Trophoblast cell (in vitro differentiated cells and primary cell): ENCODE measurements at regions not wholly inside any gene's neighbourhood (a gene's known extent, or its start where the extent isn't known, plus 50 kb on each side); places are given as distances from the start of the nearest gene placed in this dataset.
A peak's percentile ranks its signal among the peaks of the same experiment; 100 is the strongest.

Experiments used
- DNase-seq, 2 donors: peaks; one replicate each; pipeline ENCODE4 v3.0.0-alpha.2; 2016
- H2AFZ ChIP-seq: 2 replicates; pipeline ENCODE4 v1.6.1; 2013; ENCODE audit warnings: low read length, moderate library complexity, mild to moderate bottlenecking; ENCODE audit not compliant: insufficient read depth, poor library complexity
- H2AK5ac ChIP-seq: 2 replicates; pipeline ENCODE4 v1.6.1; 2013; ENCODE audit warnings: mild to moderate bottlenecking, low read length
- H2BK120ac ChIP-seq: 2 replicates; pipeline ENCODE4 v1.6.1; 2013; ENCODE audit warnings: low read length, mild to moderate bottlenecking, moderate library complexity; ENCODE audit not compliant: insufficient read depth, poor library complexity
- H2BK12ac ChIP-seq: 2 replicates; pipeline ENCODE4 v1.6.1; 2013; ENCODE audit warnings: mild to moderate bottlenecking, low read length, moderate library complexity
- H2BK5ac ChIP-seq: 2 replicates; pipeline ENCODE4 v1.6.1; 2013; ENCODE audit warnings: low read length, low read depth, moderate library complexity, mild to moderate bottlenecking; ENCODE audit not compliant: poor library complexity
- H3K14ac ChIP-seq: 2 replicates; pipeline ENCODE4 v1.6.1; 2013; ENCODE audit warnings: mild to moderate bottlenecking, low read length
- H3K18ac ChIP-seq: 2 replicates; pipeline ENCODE4 v1.6.1; 2013; ENCODE audit warnings: mild to moderate bottlenecking, low read length
- H3K23ac ChIP-seq: 2 replicates; pipeline ENCODE4 v1.6.1; 2013; ENCODE audit warnings: low read length
- H3K27ac ChIP-seq: 2 replicates; pipeline ENCODE4 v1.5.1; 2013; ENCODE audit warnings: low read depth, mild to moderate bottlenecking, inconsistent platforms, low read length, moderate library complexity
- H3K27me3 ChIP-seq: 2 replicates; pipeline ENCODE4 v1.6.1; 2013; ENCODE audit warnings: inconsistent platforms, mild to moderate bottlenecking, low read length, moderate library complexity; ENCODE audit not compliant: insufficient read depth
- H3K36me3 ChIP-seq, 2 experiments: 1 replicate in 1 of 2; 2 replicates in 1 of 2; pipeline ENCODE4 v1.6.1; 2013; ENCODE audit warnings: low read length in 2 of 2, mild to moderate bottlenecking in 2 of 2, moderate library complexity in 1 of 2; ENCODE audit not compliant: insufficient read depth in 2 of 2, control insufficient read depth in 1 of 2
- H3K4ac ChIP-seq: 2 replicates; pipeline ENCODE4 v1.6.1; 2013; ENCODE audit warnings: low read depth, mild to moderate bottlenecking, low read length, moderate library complexity
- H3K4me1 ChIP-seq, 2 experiments: 1 replicate in 1 of 2; 2 replicates in 1 of 2; pipeline ENCODE4 v1.6.1; 2013; ENCODE audit warnings: low read length in 2 of 2, mild to moderate bottlenecking in 2 of 2, moderate library complexity in 1 of 2; ENCODE audit not compliant: insufficient read depth in 2 of 2, control insufficient read depth in 1 of 2
- H3K4me2 ChIP-seq: 2 replicates; pipeline ENCODE4 v1.6.1; 2013; ENCODE audit warnings: inconsistent platforms, mild to moderate bottlenecking, low read length, moderate library complexity
- H3K4me3 ChIP-seq: 2 replicates; pipeline ENCODE4 v1.5.1; 2013; ENCODE audit warnings: mild to moderate bottlenecking, low read depth, low read length, inconsistent platforms
- H3K79me1 ChIP-seq: one replicate; pipeline ENCODE4 v1.6.1; 2013; ENCODE audit warnings: low read length
- H3K79me2 ChIP-seq: 2 replicates; pipeline ENCODE4 v1.6.1; 2013; ENCODE audit warnings: low read length, mild to moderate bottlenecking; ENCODE audit not compliant: control insufficient read depth, insufficient read depth, poor library complexity
- H3K9ac ChIP-seq: 2 replicates; pipeline ENCODE4 v1.6.1; 2013; ENCODE audit warnings: mild to moderate bottlenecking, low read length
- H3K9me3 ChIP-seq: 2 replicates; pipeline ENCODE4 v1.6.1; 2013; ENCODE audit warnings: low read depth, mild to moderate bottlenecking, control low read depth, inconsistent platforms, low read length; ENCODE audit not compliant: insufficient read depth
- H4K12ac ChIP-seq: 2 replicates; pipeline ENCODE4 v1.6.1; 2013; ENCODE audit warnings: low read depth, mild to moderate bottlenecking, low read length, moderate library complexity
- H4K8ac ChIP-seq: 2 replicates; pipeline ENCODE4 v1.6.1; 2013; ENCODE audit warnings: low read depth, mild to moderate bottlenecking, low read length, moderate library complexity
- H4K91ac ChIP-seq: one replicate; pipeline ENCODE4 v1.6.1; 2013; ENCODE audit warnings: low read depth, mild to moderate bottlenecking, low read length, moderate library complexity
- WGBS: extraction: QIAGEN DNeasy Blood & Tissue Kit; methylation state at CpG from one replicate; pipeline ENCODE4 v1.1.7; 2013; ENCODE audit warnings: missing lambda C conversion rate; ENCODE audit not compliant: insufficient read length, insufficient coverage; ENCODE audit errors: extremely low coverage; 5-methylcytosine and 5-hydroxymethylcytosine counted together

DNA sequence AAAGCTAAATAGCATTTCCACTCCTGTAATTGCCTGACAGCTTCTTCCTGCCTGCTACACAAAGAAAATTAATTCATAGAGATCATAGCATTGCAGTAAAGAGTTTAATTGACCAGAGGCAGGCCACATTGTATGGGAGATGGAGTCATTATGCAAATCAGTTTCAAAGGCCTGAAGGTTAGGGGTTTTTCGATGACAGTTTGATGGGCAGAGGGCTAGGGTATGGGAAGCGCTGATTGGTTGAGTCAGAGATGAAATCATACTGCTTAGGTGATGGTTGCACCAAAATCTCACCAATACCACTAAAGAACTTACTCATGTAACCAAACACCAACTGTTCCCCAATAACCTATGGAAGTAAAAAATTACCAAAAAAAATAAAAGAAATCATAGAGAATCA, 599.0 kb downstream of the NUP35 start:
- no peak overlapping the region for H3K18ac ChIP-seq
- no peak overlapping the region for H3K9ac ChIP-seq
- H3K23ac ChIP-seq, result no peak overlapping the region
- no peaks in the 10 kb centered on the region for H3K9me3 ChIP-seq
- H3K79me1 ChIP-seq, result no peaks in the 10 kb centered on the region
- no peak for DNase-seq
- no peaks in the 10 kb centered on the region for H3K27me3 ChIP-seq
- H2AFZ ChIP-seq, result no peak overlapping the region
- no peak overlapping the region for H3K27ac ChIP-seq
- no peak overlapping the region for H4K12ac ChIP-seq
- H3K4me3 ChIP-seq, result no peak overlapping the region
- H4K91ac ChIP-seq, result no peak overlapping the region
- H4K8ac ChIP-seq, result no peak overlapping the region
- no peaks in the 10 kb centered on the region for H3K79me2 ChIP-seq
- no CpG with 5 or more reads among the region's 2 CpGs for WGBS
- H2AK5ac ChIP-seq, result no peak overlapping the region
- no peak overlapping the region for H3K4me2 ChIP-seq
- H2BK120ac ChIP-seq, result no peak overlapping the region
- no peak overlapping the region for H3K14ac ChIP-seq
- no peaks in the 10 kb centered on the region for H3K36me3 ChIP-seq
- H3K4me1 ChIP-seq, result no peaks in the 10 kb centered on the region
- no peak overlapping the region for H2BK5ac ChIP-seq
- H2BK12ac ChIP-seq, result no peak overlapping the region
- H3K4ac ChIP-seq, result no peak overlapping the region

GRCh38 chr2:183729380-183729779, 605.1 kb downstream of the NUP35 start:
- no peak overlapping the region for H2BK12ac ChIP-seq
- no peak overlapping the region for H3K23ac ChIP-seq
- no peak overlapping the region for H2AFZ ChIP-seq
- H3K18ac ChIP-seq, result no peak overlapping the region
- no peak overlapping the region for H4K8ac ChIP-seq
- H3K4ac ChIP-seq, result no peak overlapping the region
- DNase-seq, result no peak
- H3K36me3 ChIP-seq, result no peaks in the 10 kb centered on the region
- H3K4me2 ChIP-seq, result no peak overlapping the region
- no peaks in the 10 kb centered on the region for H3K79me1 ChIP-seq
- no peak overlapping the region for H4K91ac ChIP-seq
- no peak overlapping the region for H3K27ac ChIP-seq
- H2BK5ac ChIP-seq, result no peak overlapping the region
- no peak overlapping the region for H3K4me3 ChIP-seq
- no peak overlapping the region for H2AK5ac ChIP-seq
- whole genome bisulfite sequencing, result no CpG with 5 or more reads among the region's 2 CpGs
- no peaks in the 10 kb centered on the region for H3K9me3 ChIP-seq
- no peaks in the 10 kb centered on the region for H3K79me2 ChIP-seq
- no peaks in the 10 kb centered on the region for H3K27me3 ChIP-seq
- H3K4me1 ChIP-seq, result no peaks in the 10 kb centered on the region
- no peak overlapping the region for H3K9ac ChIP-seq
- H3K14ac ChIP-seq, result no peak overlapping the region
- H2BK120ac ChIP-seq, result no peak overlapping the region
- H4K12ac ChIP-seq, result no peak overlapping the region

GRCh38 chr2:183740241-183740640, 616.0 kb downstream of the NUP35 start:
- Histone ChIP-seq H3K79me1 (no peaks in the 10 kb centered on the region), H2BK120ac (no peak overlapping the region), H3K79me2 (no peaks in the 10 kb centered on the region), H3K4me2 (no peak overlapping the region), H3K27me3 (no peaks in the 10 kb centered on the region), H3K18ac (no peak overlapping the region), H3K4ac (no peak overlapping the region), H2AFZ (no peak overlapping the region), H3K27ac (no peak overlapping the region), H2BK12ac (no peak overlapping the region), H3K23ac (no peak overlapping the region), H3K4me1 (no peaks in the 10 kb centered on the region), H4K91ac (no peak overlapping the region), H4K12ac (no peak overlapping the region), H2BK5ac (no peak overlapping the region), H3K36me3 (no peaks in the 10 kb centered on the region), H3K14ac (no peak overlapping the region), H2AK5ac (no peak overlapping the region), H3K9ac (no peak overlapping the region), H3K4me3 (no peak overlapping the region), H3K9me3 (no peaks in the 10 kb centered on the region), H4K8ac (no peak overlapping the region)
- DNase-seq, result peak; percentile 59 to 86
- WGBS, result no CpG with 5 or more reads among the region's 2 CpGs

- WGBS, result no CpG with 5 or more reads among the region's 3 CpGs
- Histone ChIP-seq H3K79me2 (no peaks in the 10 kb centered on the region), H3K18ac (no peak overlapping the region)
These were observed 628.3 kb downstream of the NUP35 start for GRCh38 chr2:183752571-183752970.

More at GRCh38 chr2:183752571-183752970, 628.3 kb downstream of the NUP35 start:
- Histone ChIP-seq H3K4me2 (no peak overlapping the region), H4K12ac (no peak overlapping the region), H3K9me3 (no peaks in the 10 kb centered on the region), H3K14ac (no peak overlapping the region), H2AFZ (no peak overlapping the region), H2BK5ac (no peak overlapping the region), H4K8ac (no peak overlapping the region), H3K27ac (no peak overlapping the region), H3K4me1 (no peaks in the 10 kb centered on the region), H3K36me3 (no peaks in the 10 kb centered on the region), H3K27me3 (no peaks in the 10 kb centered on the region), H3K79me1 (no peaks in the 10 kb centered on the region), H2BK12ac (no peak overlapping the region), H4K91ac (no peak overlapping the region), H3K23ac (no peak overlapping the region), H2BK120ac (no peak overlapping the region), H3K4ac (no peak overlapping the region), H2AK5ac (no peak overlapping the region), H3K4me3 (no peak overlapping the region), H3K9ac (no peak overlapping the region)
- no peak for DNase-seq
